Amniotic epithelial cell (primary cell): ENCODE measurements at regions not wholly inside any gene's neighbourhood (a gene's known extent, or its start where the extent isn't known, plus 50 kb on each side); places are given as distances from the start of the nearest gene placed in this dataset.
A peak's percentile ranks its signal among the peaks of the same experiment; 100 is the strongest.

Source experiments
- DNase-seq: peaks from one replicate; pipeline ENCODE4 v3.0.0-alpha.2; 2010; ENCODE audit warnings: low read depth

DNA sequence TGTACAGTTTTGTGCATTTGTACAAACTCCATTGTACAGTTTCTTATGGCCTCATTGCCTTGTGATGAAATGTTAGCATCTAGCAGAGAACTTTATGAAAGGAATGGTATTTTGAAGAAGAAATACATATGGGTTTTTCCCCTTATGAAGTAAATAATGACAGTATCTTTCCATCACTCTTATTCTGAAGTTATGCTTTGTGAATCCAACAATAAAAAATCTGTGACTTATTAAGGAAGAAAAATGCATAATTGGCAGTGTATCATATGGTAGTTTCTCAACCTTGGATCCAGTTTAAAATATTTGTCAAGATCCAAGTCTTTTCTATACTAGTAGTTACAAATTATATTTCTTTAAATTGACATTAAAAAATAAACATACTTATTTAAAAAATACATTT is 859.1 kb upstream of the FLRT2 start:
- no peak for DNase-seq

DNA sequence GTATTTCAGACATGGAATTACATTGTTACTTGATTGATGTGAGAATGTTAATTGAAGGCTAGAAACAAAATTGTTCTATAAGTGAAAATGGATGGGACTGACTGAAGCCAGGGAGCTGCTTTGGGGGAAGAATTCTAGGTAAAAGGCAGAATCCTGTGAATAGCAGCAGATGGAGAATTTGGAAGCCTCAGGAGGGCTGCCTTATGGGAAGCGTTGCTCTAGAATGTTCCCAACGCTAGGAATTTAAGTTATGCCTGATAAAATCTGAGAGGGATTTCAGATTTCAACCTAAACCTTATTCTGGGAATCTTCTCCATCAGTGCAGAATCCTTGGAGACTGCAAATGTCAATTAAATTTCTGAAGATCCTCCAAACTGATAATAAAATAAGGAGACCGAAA is 858.2 kb upstream of the FLRT2 start:
- DNase-seq: peak; percentile 23

DNA sequence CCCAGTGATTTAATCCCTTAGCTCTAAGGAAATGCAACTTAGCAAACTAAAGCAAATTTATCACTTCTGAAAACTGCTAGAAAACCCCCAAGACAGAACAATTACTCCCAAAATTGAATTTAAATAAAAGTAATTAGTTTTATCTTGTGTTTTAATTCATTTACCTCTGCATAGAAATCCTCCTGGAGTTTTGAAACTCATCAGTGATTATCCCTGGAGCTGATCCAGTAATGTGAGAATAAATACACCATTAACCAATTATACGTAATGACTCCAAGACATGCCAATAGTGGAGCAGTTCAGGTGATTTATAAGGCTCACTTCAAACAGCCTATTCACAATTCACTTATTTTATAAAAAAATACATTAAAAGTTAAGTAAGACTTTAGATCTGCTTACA is 855.3 kb upstream of the FLRT2 start:
- no peak for DNase-seq

DNA sequence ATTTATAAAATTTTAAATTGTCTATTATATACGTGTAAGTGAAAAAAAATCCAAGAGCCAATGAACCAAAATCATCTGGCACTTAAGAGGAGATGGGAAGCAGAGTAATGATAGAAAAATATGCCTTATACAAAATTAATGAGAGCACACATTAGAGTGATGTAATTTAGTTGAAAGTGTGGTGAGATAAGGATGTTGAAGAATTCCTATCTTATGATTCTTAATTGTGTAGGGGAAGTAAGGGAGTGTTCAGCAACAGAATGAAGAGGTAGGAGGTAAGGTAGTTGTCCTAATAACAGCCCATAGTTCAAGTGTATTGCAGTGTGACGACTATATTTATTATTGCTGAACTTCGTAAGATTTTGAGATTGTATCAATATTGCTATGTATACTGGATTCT is 843.4 kb upstream of the FLRT2 start:
- DNase-seq: peak; percentile 83

DNA sequence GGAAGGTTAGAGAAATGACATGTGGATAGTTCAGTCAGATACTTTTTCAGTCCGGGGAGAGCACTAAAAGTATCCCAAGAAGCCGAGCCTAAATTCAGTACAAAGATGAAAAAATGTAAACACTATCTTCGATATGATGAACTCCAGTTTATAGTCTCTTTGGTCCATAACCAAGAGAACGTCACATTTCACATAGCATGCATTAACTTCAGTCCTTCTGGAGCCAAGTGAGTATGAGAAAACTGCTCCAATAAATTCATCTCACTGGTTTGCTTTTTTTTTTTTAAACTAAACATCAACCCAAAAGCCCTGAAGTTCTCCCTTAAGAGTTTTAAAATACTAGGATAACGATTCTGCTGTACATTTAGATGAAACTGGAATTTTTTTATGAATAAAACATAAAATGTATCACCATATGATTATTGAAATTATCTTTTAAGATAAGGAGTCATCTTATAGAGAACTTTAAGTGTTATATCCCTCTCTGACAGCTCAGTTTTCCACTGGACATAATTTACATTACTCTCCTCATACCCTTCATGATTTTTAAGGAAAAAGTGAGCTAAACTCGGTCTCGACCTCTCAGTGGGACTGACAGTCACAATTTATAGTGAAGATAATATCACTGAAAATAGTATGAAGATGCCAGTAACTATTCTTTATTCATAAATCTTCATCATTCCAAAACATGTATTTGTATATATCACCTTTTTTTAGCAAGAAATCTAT is 841.5 kb upstream of the FLRT2 start:
- no peak for DNase-seq

DNA sequence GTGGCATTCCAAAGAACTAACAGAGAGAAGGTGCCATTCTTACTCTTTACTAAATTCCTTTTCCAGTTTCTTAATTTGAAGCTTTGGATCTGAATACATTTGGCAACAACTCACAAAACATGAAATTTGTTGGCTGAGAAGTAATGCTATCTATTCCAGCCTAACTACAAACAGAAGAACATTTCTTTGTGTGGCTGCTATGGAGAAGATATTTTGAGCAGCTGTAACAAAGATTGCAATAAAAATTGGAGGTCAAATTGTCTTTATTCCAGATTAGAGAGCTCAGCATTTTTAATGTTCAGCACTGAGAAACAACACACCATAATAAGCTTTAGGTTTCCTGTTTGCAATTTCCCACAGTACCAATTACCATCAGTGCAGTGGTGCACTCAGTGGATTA is 835.8 kb upstream of the FLRT2 start:
- no peak for DNase-seq

DNA sequence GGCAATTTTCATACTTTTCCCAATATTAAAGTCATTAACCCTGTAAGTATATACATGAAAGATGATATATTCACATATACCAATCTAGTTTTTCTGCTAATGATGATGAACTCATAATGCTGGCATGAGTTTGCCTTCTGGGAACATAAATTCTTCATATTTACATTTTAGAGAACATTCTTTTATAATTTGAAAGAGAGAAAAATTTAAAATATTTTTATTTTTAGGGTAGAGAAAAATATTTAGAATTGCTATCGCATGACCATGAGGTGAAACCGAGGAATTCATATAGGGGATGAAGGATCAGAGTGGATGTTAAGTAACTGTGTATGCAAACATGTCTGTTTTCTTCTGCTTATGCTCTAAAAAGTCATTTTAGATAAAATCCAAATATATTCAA is 825.3 kb upstream of the FLRT2 start:
- DNase-seq: no peak

DNA sequence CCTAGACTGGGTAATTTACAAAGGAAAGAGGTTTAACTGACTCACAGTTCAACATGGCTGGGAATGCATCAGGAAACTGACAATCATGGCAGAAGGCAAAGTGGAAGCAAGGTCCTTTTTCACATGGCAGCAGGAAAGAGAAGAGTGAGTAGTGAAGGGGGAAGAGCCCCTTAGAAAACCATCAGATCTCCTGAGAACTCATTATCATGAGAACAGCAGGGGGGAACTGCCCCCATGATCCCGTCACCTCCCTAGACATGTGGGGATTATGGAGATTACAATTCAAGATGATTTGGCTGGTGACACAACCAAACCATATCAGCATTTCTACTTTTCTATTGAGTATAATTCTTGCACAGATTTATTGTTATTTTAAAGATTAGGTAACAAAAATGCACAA is 822.1 kb upstream of the FLRT2 start:
- DNase-seq: no peak

DNA sequence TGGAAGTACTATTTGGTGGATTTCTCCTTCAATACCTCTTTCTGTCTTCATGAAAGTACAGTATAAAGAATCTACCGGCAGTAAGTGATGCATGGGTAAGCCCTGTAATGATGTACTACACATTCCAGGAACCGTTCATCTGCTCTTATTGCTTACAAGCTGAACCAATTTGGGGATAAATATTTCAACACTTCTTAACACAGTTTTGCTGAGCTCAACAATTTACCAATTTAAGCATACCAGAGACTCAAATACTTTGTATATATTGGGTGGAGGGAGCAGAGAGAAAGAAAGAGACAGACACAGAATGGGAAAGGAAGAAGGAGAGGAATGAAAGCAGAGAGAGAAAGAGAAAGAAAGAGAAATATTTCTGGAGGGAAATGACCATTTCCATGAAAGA is 821.1 kb upstream of the FLRT2 start:
- DNase-seq: no peak

DNA sequence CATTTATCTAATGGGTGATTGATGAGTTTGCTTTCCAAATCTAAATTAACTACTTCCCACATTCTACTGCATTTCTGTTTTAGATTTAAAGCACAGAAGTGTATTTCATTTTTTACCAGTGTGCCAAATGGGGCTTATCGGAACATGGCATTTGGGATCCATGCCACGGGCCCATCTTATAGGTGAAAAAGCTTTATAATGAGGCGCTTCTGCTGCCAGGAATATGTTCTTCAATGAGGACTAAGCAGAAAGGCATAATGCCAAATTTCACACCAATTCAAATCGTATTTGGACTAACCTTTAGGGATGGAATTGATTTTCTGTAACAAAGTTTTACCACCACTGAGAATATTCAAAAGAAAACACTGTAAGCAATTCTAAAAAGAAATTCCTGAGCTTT is 803.5 kb upstream of the FLRT2 start:
- no peak for DNase-seq

DNA sequence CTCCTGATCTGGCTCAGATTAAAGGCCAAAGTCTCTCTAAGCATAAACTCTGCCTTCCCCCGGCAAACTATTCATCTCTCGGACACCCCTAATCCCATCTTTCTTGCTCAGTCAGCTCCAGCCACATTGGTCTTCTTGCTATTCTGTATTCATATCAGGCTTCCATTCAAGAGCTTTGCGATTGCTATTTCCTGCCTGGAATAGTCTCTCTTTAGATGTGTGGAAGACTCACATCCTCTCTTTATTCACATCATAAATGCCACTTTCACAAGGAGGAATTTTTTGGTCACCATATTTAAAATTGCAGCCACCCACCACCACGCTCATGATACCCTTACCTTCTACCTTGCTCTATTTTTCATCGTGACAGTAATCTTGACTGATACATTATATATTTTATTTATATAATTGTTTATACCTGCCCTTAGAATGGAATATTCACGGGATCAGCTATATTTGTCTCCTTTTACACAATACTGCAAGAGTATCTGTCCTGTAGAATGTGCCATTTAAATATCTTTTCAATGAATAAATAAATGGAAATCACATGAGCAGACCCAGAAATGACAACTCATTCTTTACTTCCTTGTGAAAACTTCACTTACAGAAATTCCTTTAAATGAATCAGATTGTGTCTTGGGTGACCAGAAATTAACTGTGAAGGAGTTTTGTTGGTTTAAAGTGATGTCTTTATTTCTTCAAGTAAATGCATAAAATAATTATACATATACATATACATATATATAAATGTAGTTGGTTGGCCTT is 780.6 kb upstream of the FLRT2 start:
- DNase-seq: no peak

DNA sequence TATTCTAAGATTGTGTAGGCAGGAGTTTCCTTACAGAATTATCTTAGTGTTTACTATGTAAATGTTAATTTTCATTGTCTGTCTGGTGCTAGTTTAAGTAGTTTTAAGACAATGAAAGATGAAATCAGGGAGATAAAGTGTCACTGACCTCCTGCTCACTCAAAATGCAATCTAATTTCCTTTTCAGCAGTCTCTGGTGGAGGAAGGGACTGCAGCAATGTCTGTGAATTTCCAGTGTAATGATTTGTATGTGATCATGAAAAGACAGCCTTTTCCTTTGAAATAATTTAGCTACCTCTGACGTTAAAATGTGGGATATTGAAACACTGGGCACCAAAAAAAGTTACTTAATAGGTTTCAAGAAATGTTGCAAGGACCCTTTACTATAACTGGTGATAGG is 779.7 kb upstream of the FLRT2 start:
- DNase-seq: peak; percentile 6

DNA sequence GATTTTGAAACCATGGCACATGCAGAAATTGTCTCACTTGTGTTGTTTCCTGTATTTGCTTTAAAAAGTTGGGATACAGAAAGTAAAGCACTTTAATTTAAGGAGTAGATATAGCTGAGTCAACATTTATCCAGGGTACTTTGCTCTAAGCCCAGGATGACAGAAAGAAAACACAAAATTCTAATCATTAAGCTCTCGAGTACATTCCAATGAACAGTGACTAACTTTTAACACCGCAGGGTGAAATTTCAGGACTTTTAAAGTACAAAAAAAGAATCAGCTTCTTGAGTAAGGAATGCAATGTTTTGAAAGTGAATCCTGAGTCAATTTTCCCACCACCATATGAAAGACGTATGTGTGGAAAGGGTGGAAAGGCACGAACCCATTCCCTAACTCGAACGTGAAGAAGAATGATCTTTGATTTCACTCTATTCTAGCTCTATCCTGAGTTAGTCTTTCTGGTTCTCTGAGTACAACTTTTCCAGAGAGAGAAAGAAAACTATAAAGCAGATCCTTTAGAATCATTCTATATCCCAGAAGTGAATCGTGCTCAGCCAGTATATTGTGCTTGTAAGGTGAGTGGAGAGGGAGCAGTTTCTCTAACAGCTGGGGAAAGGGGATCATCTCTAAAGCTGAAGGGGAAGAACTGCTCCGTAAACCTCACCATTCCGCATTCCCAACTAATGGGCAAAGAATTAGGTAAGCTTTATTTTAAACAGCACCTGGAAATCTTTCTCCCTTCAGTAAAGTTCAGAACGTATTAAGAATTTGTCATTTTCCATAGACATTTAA is 779.0 kb upstream of the FLRT2 start:
- DNase-seq: peak; percentile 88

DNA sequence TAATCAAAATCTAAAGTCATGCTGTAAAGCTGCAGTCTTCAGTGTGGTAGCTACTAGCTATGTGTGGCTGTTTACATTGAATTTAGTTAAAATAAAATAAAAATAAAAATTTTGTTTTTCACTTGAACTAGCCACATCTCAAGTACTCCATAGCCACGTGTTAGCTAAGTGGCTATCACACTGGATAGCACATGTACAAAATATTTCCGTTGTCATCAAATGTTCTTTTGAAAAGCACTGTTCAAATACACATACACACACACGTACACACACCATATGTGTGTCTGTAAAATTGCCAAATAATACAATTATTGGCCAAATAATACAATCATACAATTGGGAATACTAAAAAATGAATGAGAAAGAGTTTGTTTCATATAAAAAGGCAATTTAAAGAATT is 778.2 kb upstream of the FLRT2 start:
- DNase-seq: no peak

DNA sequence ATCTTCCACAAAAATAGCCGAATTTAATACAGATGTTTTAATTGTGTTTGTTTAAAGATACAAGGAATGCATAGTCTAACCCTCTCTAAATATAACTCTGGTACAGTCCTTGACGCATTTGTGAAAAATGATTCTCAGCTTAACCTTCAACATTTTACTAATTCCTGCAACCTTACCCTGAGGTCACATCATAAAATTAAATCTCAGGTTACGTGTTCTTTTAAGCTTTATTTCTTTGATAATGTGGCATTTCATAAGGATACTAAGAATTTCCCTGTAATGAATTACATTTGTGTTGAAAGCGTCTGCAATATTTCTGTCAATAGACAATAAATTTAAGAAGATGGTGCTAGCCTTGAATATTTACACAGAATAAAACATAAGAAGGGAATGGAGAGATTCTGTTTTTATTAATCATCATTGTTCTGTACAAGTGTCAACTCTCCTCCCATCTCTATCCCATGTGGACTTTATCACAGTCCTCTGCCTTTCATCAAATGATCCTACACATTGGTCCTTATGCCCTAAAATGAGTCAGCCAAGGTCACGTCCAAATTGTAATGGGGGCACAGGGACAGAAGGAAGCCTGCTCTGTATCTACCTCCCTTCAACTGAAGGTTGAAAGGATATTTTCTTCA is 769.3 kb upstream of the FLRT2 start:
- DNase-seq: no peak

DNA sequence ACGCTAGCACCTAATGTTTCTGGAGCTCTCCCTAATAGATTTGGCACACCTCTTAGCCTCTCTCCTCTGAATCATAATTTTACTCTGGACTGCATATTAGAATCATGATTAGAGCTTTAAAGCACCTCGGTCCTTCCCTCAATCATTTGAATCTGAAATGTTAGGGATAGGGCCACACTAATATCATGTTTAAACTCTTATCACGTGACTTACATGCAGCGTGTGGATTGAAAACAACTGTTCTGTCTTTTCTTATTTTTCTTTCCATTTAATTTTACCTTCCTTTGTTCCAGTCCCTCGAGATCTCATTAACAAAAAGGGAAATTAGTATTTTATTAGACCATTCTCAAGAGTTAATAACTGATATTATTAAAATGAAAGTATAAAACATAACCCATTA is 762.5 kb upstream of the FLRT2 start:
- DNase-seq: no peak

DNA sequence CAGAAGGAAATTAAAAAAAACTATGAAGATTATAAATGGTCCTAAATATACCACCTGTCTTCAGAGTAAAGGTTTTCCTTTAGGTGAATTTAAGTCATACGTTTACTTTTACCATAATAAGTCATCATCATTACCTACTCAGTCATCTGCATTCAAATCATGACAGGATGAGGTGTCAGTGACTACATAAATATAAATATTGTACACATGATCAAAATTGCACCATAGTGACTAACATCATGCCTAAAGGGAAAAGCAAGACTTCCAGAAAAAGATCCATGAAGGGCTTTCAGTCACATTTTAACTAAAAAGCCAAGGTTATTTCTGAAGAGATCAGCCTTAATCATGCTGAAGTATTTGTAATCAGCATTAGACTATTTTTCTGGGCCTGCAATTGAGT is 759.9 kb upstream of the FLRT2 start:
- DNase-seq: peak; percentile 17

DNA sequence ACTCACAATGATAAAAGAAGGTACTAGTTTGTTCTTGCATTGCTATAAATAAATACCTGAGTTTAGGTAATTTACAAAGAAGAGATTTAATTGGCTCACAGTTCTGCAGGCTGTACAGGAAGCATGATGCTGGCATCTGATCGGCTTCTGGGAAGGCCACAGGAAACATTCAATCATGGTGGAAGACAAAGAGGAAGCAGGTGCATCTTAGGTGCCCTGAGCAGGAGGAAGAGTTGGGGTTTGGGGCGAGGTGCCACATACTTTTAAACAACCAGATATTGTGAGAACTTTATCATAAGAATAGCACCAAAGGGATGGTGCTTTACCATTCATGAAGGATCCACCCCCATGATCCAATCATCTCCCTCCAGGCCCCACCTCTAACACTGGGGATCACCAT is 752.6 kb upstream of the FLRT2 start:
- no peak for DNase-seq

DNA sequence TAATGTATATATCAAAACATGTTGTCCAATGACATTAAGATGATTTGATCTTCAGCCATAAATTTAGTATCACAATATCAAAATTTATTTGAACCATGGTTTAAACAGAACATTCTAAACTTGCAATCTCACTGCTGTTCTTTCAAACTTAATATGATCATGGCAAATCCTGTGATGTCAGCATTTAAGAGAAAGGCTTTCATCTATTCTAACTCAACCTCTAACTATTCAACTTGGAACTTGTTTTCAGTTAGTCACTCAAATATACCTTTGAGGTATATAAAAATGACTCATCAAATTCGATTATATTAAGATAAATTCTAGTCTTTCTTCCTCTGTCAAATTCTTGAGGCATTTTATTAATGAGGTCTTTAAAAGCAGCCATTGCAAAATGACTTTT is 747.0 kb upstream of the FLRT2 start:
- no peak for DNase-seq

DNA sequence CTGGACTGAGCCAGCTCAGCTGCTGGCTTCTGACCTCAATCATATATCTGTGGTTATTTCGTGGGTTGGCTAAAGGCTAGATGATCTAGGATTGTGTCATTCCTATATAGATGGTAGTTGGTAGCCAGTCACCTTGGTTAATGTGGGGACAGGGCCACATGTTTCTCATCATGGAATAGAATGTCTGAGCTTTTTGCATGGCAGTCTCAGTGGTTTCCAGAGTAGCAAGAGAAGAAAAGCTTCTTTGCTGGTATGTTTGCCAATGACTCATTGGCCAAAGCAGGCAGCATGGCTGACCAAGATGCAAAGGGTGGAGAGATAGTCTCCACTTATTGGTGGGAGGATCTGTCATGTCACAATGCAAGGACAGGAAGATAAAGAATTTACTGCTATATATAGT is 746.4 kb upstream of the FLRT2 start:
- DNase-seq: peak; percentile 59

DNA sequence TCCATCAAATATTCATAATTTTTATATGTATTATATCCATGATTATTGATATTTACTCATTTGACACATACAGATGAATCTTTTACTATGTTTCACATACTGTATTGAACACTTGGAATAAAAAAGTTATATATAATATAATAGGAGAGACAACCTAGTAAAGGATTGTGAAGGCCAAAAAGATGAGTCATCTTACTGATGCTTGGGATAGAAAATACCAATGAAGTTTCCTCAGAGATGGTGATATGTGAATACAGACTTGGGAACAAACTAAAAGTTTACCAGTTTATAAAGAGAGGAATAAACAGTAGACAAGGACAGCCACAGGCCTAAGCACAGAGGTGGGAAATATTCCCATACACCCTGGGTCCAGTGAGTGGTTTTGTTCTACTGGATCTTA is 743.9 kb upstream of the FLRT2 start:
- DNase-seq: peak; percentile 47

DNA sequence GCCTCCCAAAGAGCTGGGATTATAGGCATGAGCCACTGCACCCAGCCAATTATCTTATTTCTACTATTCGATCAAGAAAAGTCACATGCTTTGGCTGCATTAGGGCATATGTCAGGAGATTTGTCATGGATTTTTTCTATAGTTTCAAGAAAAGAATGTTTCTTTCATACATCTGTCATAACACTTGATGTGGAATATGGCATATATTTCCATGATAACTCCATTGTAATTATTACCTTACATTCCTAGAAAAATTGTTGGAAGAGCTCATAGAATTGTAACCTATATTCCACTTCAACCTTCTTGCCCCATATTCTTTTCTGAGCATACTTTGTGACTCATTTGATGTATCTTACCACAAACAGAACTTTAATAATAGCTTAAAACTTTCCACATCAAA is 740.9 kb upstream of the FLRT2 start:
- peak; percentile 56 for DNase-seq
